ENCODE measurements at regions not wholly inside any gene's neighbourhood (a gene's known extent, or its start where the extent isn't known, plus 50 kb on each side); places are given as distances from the start of the nearest gene placed in this dataset.
"Not testable (repeated sequence)": the region's sequence is repeated elsewhere in the genome, so short reads cannot be mapped to it uniquely, and the experiment has no call there.

- no peaks in the 10 kb centered on the region for H3K4me1 ChIP-seq (ENCODE audit: control insufficient read depth in 1 of 2, insufficient read depth in 2 of 2, low read length in 2 of 2)
- no peaks in the 10 kb centered on the region for H3K36me3 ChIP-seq (ENCODE audit: control insufficient read depth in 1 of 2, insufficient read depth in 2 of 2, low read length in 2 of 2)
- no peak overlapping the region for H3K27ac ChIP-seq (ENCODE audit: low read length)
- H3K4me3 ChIP-seq (ENCODE audit: low read depth in 1 of 2, low read length in 2 of 2) = no peak overlapping the region
- no peaks in the 10 kb centered on the region for H3K9me3 ChIP-seq (ENCODE audit: control insufficient read depth in 1 of 2, low read length in 2 of 2)
- H3K27me3 ChIP-seq (ENCODE audit: low read depth, low read length) = no peaks in the 10 kb centered on the region
Observed at GRCh38 chr10:80718024-80718423, 180.3 kb downstream of the SH2D4B start.

GRCh38 chr10:80719935-80720334 lies 182.2 kb downstream of the SH2D4B start:
- Histone ChIP-seq H3K27me3 (ENCODE audit: low read depth, low read length) (no peaks in the 10 kb centered on the region), H3K4me3 (ENCODE audit: low read depth in 1 of 2, low read length in 2 of 2) (no peak overlapping the region), H3K9me3 (ENCODE audit: control insufficient read depth in 1 of 2, low read length in 2 of 2) (no peaks in the 10 kb centered on the region), H3K27ac (ENCODE audit: low read length) (no peak overlapping the region), H3K36me3 (ENCODE audit: control insufficient read depth in 1 of 2, insufficient read depth in 2 of 2, low read length in 2 of 2) (no peaks in the 10 kb centered on the region), H3K4me1 (ENCODE audit: control insufficient read depth in 1 of 2, insufficient read depth in 2 of 2, low read length in 2 of 2) (no peaks in the 10 kb centered on the region)

- no peaks in the 10 kb centered on the region for H3K27me3 ChIP-seq (ENCODE audit: low read depth, low read length)
- H3K4me3 ChIP-seq (ENCODE audit: low read depth in 1 of 2, low read length in 2 of 2) = no peak overlapping the region
- H3K36me3 ChIP-seq (ENCODE audit: control insufficient read depth in 1 of 2, insufficient read depth in 2 of 2, low read length in 2 of 2) = no peaks in the 10 kb centered on the region
- no peaks in the 10 kb centered on the region for H3K4me1 ChIP-seq (ENCODE audit: control insufficient read depth in 1 of 2, insufficient read depth in 2 of 2, low read length in 2 of 2)
- no peak overlapping the region for H3K27ac ChIP-seq (ENCODE audit: low read length)
- no peaks in the 10 kb centered on the region for H3K9me3 ChIP-seq (ENCODE audit: control insufficient read depth in 1 of 2, low read length in 2 of 2)
Observed at GRCh38 chr10:80720549-80720948, 182.8 kb downstream of the SH2D4B start.

GRCh38 chr10:80728354-80728753 lies 190.7 kb downstream of the SH2D4B start:
- H3K4me1 ChIP-seq (ENCODE audit: control insufficient read depth in 1 of 2, insufficient read depth in 2 of 2, low read length in 2 of 2); H3K27me3 ChIP-seq (ENCODE audit: low read depth, low read length); H3K4me3 ChIP-seq (ENCODE audit: low read depth in 1 of 2, low read length in 2 of 2); H3K27ac ChIP-seq (ENCODE audit: low read length); H3K9me3 ChIP-seq (ENCODE audit: control insufficient read depth in 1 of 2, low read length in 2 of 2); H3K36me3 ChIP-seq (ENCODE audit: control insufficient read depth in 1 of 2, insufficient read depth in 2 of 2, low read length in 2 of 2): not testable (repeated sequence)

GRCh38 chr10:80729896-80730295 lies 192.2 kb downstream of the SH2D4B start:
- H3K4me1 ChIP-seq (ENCODE audit: control insufficient read depth in 1 of 2, insufficient read depth in 2 of 2, low read length in 2 of 2) = no peaks in the 10 kb centered on the region

GRCh38 chr10:80730522-80730921 lies 192.8 kb downstream of the SH2D4B start:
- no peaks in the 10 kb centered on the region for H3K4me1 ChIP-seq (ENCODE audit: control insufficient read depth in 1 of 2, insufficient read depth in 2 of 2, low read length in 2 of 2)
- H3K36me3 ChIP-seq (ENCODE audit: control insufficient read depth in 1 of 2, insufficient read depth in 2 of 2, low read length in 2 of 2) = no peaks in the 10 kb centered on the region
- no peaks in the 10 kb centered on the region for H3K27me3 ChIP-seq (ENCODE audit: low read depth, low read length)
- no peak overlapping the region for H3K4me3 ChIP-seq (ENCODE audit: low read depth in 1 of 2, low read length in 2 of 2)
- H3K9me3 ChIP-seq (ENCODE audit: control insufficient read depth in 1 of 2, low read length in 2 of 2) = no peaks in the 10 kb centered on the region
- no peak overlapping the region for H3K27ac ChIP-seq (ENCODE audit: low read length)

More at GRCh38 chr10:80729896-80730295, 192.2 kb downstream of the SH2D4B start:
- H3K4me3 ChIP-seq (ENCODE audit: low read depth in 1 of 2, low read length in 2 of 2) = no peak overlapping the region
- no peaks in the 10 kb centered on the region for H3K27me3 ChIP-seq (ENCODE audit: low read depth, low read length)
- no peak overlapping the region for H3K27ac ChIP-seq (ENCODE audit: low read length)
- no peaks in the 10 kb centered on the region for H3K9me3 ChIP-seq (ENCODE audit: control insufficient read depth in 1 of 2, low read length in 2 of 2)
- H3K36me3 ChIP-seq (ENCODE audit: control insufficient read depth in 1 of 2, insufficient read depth in 2 of 2, low read length in 2 of 2) = no peaks in the 10 kb centered on the region

GRCh38 chr10:80734589-80734988 lies 196.9 kb downstream of the SH2D4B start:
- H3K27me3 ChIP-seq (ENCODE audit: low read depth, low read length) = no peaks in the 10 kb centered on the region
- H3K9me3 ChIP-seq (ENCODE audit: control insufficient read depth in 1 of 2, low read length in 2 of 2) = no peaks in the 10 kb centered on the region
- H3K4me1 ChIP-seq (ENCODE audit: control insufficient read depth in 1 of 2, insufficient read depth in 2 of 2, low read length in 2 of 2) = no peaks in the 10 kb centered on the region
- no peak overlapping the region for H3K27ac ChIP-seq (ENCODE audit: low read length)
- no peaks in the 10 kb centered on the region for H3K36me3 ChIP-seq (ENCODE audit: control insufficient read depth in 1 of 2, insufficient read depth in 2 of 2, low read length in 2 of 2)
- no peak overlapping the region for H3K4me3 ChIP-seq (ENCODE audit: low read depth in 1 of 2, low read length in 2 of 2)

GRCh38 chr10:80737209-80737608 lies 199.5 kb downstream of the SH2D4B start:
- H3K4me3 ChIP-seq (ENCODE audit: low read depth in 1 of 2, low read length in 2 of 2) = no peak overlapping the region
- H3K36me3 ChIP-seq (ENCODE audit: control insufficient read depth in 1 of 2, insufficient read depth in 2 of 2, low read length in 2 of 2) = no peaks in the 10 kb centered on the region
- no peaks in the 10 kb centered on the region for H3K4me1 ChIP-seq (ENCODE audit: control insufficient read depth in 1 of 2, insufficient read depth in 2 of 2, low read length in 2 of 2)
- no peaks in the 10 kb centered on the region for H3K27me3 ChIP-seq (ENCODE audit: low read depth, low read length)
- no peak overlapping the region for H3K27ac ChIP-seq (ENCODE audit: low read length)
- no peaks in the 10 kb centered on the region for H3K9me3 ChIP-seq (ENCODE audit: control insufficient read depth in 1 of 2, low read length in 2 of 2)

GRCh38 chr10:80739328-80739727 lies 201.6 kb downstream of the SH2D4B start:
- H3K36me3 ChIP-seq (ENCODE audit: control insufficient read depth in 1 of 2, insufficient read depth in 2 of 2, low read length in 2 of 2) = no peaks in the 10 kb centered on the region
- no peaks in the 10 kb centered on the region for H3K27me3 ChIP-seq (ENCODE audit: low read depth, low read length)
- no peak overlapping the region for H3K27ac ChIP-seq (ENCODE audit: low read length)
- no peaks in the 10 kb centered on the region for H3K4me1 ChIP-seq (ENCODE audit: control insufficient read depth in 1 of 2, insufficient read depth in 2 of 2, low read length in 2 of 2)
- no peaks in the 10 kb centered on the region for H3K9me3 ChIP-seq (ENCODE audit: control insufficient read depth in 1 of 2, low read length in 2 of 2)
- no peak overlapping the region for H3K4me3 ChIP-seq (ENCODE audit: low read depth in 1 of 2, low read length in 2 of 2)

- Histone ChIP-seq H3K4me1 (ENCODE audit: control insufficient read depth in 1 of 2, insufficient read depth in 2 of 2, low read length in 2 of 2) (no peaks in the 10 kb centered on the region), H3K9me3 (ENCODE audit: control insufficient read depth in 1 of 2, low read length in 2 of 2) (no peaks in the 10 kb centered on the region), H3K27ac (ENCODE audit: low read length) (no peak overlapping the region), H3K36me3 (ENCODE audit: control insufficient read depth in 1 of 2, insufficient read depth in 2 of 2, low read length in 2 of 2) (no peaks in the 10 kb centered on the region), H3K4me3 (ENCODE audit: low read depth in 1 of 2, low read length in 2 of 2) (no peak overlapping the region), H3K27me3 (ENCODE audit: low read depth, low read length) (no peaks in the 10 kb centered on the region)
Observed at GRCh38 chr10:80739963-80740715, 202.4 kb downstream of the SH2D4B start.

- Histone ChIP-seq H3K36me3 (ENCODE audit: control insufficient read depth in 1 of 2, insufficient read depth in 2 of 2, low read length in 2 of 2) (no peaks in the 10 kb centered on the region), H3K27me3 (ENCODE audit: low read depth, low read length) (no peaks in the 10 kb centered on the region), H3K9me3 (ENCODE audit: control insufficient read depth in 1 of 2, low read length in 2 of 2) (no peaks in the 10 kb centered on the region), H3K27ac (ENCODE audit: low read length) (no peak overlapping the region), H3K4me1 (ENCODE audit: control insufficient read depth in 1 of 2, insufficient read depth in 2 of 2, low read length in 2 of 2) (no peaks in the 10 kb centered on the region), H3K4me3 (ENCODE audit: low read depth in 1 of 2, low read length in 2 of 2) (no peak overlapping the region)
Observed at GRCh38 chr10:80741278-80741677, 203.6 kb downstream of the SH2D4B start.

GRCh38 chr10:80750268-80750667 lies 212.6 kb downstream of the SH2D4B start:
- no peak overlapping the region for H3K27ac ChIP-seq (ENCODE audit: low read length)
- no peaks in the 10 kb centered on the region for H3K36me3 ChIP-seq (ENCODE audit: control insufficient read depth in 1 of 2, insufficient read depth in 2 of 2, low read length in 2 of 2)
- no peaks in the 10 kb centered on the region for H3K4me1 ChIP-seq (ENCODE audit: control insufficient read depth in 1 of 2, insufficient read depth in 2 of 2, low read length in 2 of 2)
- H3K9me3 ChIP-seq (ENCODE audit: control insufficient read depth in 1 of 2, low read length in 2 of 2) = no peaks in the 10 kb centered on the region
- H3K27me3 ChIP-seq (ENCODE audit: low read depth, low read length) = no peaks in the 10 kb centered on the region
- H3K4me3 ChIP-seq (ENCODE audit: low read depth in 1 of 2, low read length in 2 of 2) = no peak overlapping the region

All from muscle layer of duodenum (tissue), 2 donors.